ENCODE measurements at regions not wholly inside any gene's neighbourhood (a gene's known extent, or its start where the extent isn't known, plus 50 kb on each side); places are given as distances from the start of the nearest gene placed in this dataset.

DNA sequence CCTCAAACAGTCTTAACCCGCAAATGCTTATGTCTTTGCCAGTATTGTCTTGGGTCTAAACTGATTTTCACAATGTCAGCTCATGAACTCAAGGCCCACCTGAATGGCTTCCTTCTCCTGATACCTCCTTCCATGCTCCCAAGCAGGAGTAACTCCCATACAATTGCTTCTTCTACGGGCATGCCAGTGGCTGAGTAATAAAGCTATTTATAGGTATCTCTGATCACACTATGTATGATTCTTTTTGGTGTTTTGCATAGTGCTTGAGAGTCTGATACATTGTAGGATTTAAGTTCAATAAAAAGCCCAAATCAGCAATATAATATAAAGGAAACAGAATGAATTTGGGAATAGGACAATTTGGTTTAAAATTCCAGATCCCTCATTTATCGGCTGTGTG, 235.0 kb upstream of the DCN start:
- TF ChIP-seq, protein P1, sequence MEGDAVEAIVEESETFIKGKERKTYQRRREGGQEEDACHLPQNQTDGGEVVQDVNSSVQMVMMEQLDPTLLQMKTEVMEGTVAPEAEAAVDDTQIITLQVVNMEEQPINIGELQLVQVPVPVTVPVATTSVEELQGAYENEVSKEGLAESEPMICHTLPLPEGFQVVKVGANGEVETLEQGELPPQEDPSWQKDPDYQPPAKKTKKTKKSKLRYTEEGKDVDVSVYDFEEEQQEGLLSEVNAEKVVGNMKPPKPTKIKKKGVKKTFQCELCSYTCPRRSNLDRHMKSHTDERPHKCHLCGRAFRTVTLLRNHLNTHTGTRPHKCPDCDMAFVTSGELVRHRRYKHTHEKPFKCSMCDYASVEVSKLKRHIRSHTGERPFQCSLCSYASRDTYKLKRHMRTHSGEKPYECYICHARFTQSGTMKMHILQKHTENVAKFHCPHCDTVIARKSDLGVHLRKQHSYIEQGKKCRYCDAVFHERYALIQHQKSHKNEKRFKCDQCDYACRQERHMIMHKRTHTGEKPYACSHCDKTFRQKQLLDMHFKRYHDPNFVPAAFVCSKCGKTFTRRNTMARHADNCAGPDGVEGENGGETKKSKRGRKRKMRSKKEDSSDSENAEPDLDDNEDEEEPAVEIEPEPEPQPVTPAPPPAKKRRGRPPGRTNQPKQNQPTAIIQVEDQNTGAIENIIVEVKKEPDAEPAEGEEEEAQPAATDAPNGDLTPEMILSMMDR (conservative IDR thresholded peaks at IDR 0.05) = no peak
- no peak for TF ChIP-seq EZH2 (IDR thresholded peaks at IDR 0.05; ENCODE audit: low read depth)

All from PC-9 (cell line).